Right cardiac atrium (tissue), 5 donors: ENCODE measurements at regions not wholly inside any gene's neighbourhood (a gene's known extent, or its start where the extent isn't known, plus 50 kb on each side); places are given as distances from the start of the nearest gene placed in this dataset.

ENCODE experiments used
- ATAC-seq, 2 donors: fragments of 200-7000 bp; cut with Tn5 transposase; one replicate each; pipeline versions ENCODE4 v1.8.0 to v1.9.1; 2020; ENCODE audit warnings: moderate library complexity in 2 of 2, mild to moderate bottlenecking in 1 of 2
- DNase-seq, 3 donors: peaks; one replicate each; pipeline ENCODE4 v3.0.0-alpha.2; 2020
- H3K27ac ChIP-seq: one replicate; pipeline ENCODE4 v1.5.1; 2013; ENCODE audit warnings: mild to moderate bottlenecking, low read length, control low read depth, moderate library complexity
- H3K27me3 ChIP-seq: one replicate; pipeline ENCODE4 v1.6.1; 2013; ENCODE audit not compliant: control insufficient read depth, insufficient read depth
- H3K4me1 ChIP-seq: one replicate; pipeline ENCODE4 v1.6.1; 2013; ENCODE audit warnings: low read length; ENCODE audit not compliant: control insufficient read depth, insufficient read depth
- H3K4me3 ChIP-seq: one replicate; pipeline ENCODE4 v1.5.1; 2013; ENCODE audit warnings: low read length, control low read depth
- H3K9me3 ChIP-seq: one replicate; pipeline ENCODE4 v1.6.1; 2013; ENCODE audit warnings: low read length; ENCODE audit not compliant: control insufficient read depth
- WGBS: extraction: QIAGEN DNeasy Blood & Tissue Kit; methylation state at CpG from one replicate; pipeline ENCODE4 v1.1.7; 2013; 5-methylcytosine and 5-hydroxymethylcytosine counted together
- intact Hi-C, 4 donors: fragments of 100-400 bp; cut with DNase I; formaldehyde crosslinking; loops; one replicate each; pipeline versions ENCODE4 v1.11.0 to v1.14.0; 2022 to 2023
- donor health status: healthy with polysubstance abuse.
- donor health status: DM: no; HTN: yes; CAD: no.
- donor health status: DM: no; HTN: no; CAD: no.
- donor health status: DM: no; HTN: yes; CAD: no; lungs with severe emphysema.
- donor health status: DM: yes; HTN: yes; CAD: no.

- intact Hi-C loops: no loop called here
- no peaks in the 10 kb centered on the region for H3K4me1 ChIP-seq
- no peaks in the 10 kb centered on the region for H3K9me3 ChIP-seq
- no peak for ATAC-seq
- no peak overlapping the region for H3K27ac ChIP-seq
- no peak for DNase-seq
- H3K4me3 ChIP-seq: no peak overlapping the region
- WGBS: 88% methylated on average over 4 of the region's 4 CpGs
- H3K27me3 ChIP-seq: no peaks in the 10 kb centered on the region
These were observed 125.9 kb upstream of the CDH18 start for GRCh38 chr5:20113931-20114330.

DNA sequence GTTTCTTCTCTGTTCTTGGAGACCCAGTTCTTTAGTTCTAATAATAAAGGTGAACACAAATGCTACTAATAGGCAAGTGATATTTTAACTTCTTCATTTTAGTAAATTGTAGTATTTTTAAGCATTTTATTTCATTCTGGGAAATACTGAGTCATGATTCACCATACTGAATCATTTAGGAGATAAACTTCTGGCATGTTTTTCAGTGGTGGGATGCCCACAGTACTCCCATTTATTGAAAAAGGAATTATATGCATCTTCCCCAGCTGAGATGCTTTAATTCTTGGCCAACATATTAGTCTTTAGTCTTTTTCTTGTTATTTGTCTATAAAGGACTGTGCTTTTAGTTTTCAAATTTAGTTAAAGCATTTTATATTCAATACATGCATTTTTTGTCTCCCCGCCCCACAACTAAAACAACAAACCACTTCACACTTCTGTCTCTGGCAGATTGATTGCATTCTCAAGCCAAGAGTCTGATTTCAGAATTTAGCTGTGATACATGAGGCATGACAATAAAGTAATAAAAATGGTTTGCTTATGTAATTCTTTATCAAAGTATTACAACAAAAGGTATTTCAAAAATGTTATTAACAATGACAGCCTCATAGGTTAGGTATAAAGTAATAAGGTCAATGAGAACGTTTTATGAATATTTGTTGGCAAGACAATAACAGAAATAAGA lies 125.2 kb upstream of the CDH18 start:
- Histone ChIP-seq H3K9me3 (peaks cover 1% of the 10 kb centered on the region), H3K4me3 (no peak overlapping the region), H3K27me3 (no peaks in the 10 kb centered on the region), H3K4me1 (no peaks in the 10 kb centered on the region), H3K27ac (no peak overlapping the region)
- WGBS: 42% methylated on average over 2 of the region's 2 CpGs
- no peak for DNase-seq
- no peak for ATAC-seq
- intact Hi-C loops: no loop called here

- Histone ChIP-seq H3K4me1 (no peaks in the 10 kb centered on the region), H3K4me3 (no peak overlapping the region), H3K27ac (no peak overlapping the region), H3K27me3 (no peaks in the 10 kb centered on the region), H3K9me3 (peaks cover 2% of the 10 kb centered on the region)
- intact Hi-C loops: no loop called here
- no peak for ATAC-seq
- no peak for DNase-seq
- 52% methylated on average over 5 of the region's 5 CpGs for WGBS
These were observed 121.3 kb upstream of the CDH18 start for GRCh38 chr5:20109326-20109725.

DNA sequence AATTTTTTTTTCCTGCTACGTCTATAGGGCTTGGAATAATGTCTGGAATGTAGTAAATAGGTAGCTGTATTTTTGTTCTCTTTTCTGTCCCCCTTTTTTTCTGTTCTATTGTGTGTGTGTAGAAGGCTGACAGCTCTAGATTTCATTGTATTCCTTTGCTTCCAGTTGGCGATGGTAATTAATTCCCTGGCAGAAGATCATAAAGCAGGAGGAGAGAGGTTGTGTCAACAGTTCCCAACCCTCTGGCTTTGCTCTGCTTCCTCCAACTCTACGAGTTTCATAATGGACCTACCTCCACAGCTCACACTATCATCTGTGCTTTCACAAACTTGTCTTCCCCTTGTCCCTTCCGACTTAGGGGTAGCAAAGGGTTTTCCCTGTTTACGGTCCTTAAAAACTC lies 117.9 kb upstream of the CDH18 start:
- Histone ChIP-seq H3K4me1 (no peaks in the 10 kb centered on the region), H3K27me3 (no peaks in the 10 kb centered on the region), H3K4me3 (no peak overlapping the region), H3K9me3 (peaks cover 3% of the 10 kb centered on the region), H3K27ac (no peak overlapping the region)
- 57% methylated on average over 5 of the region's 5 CpGs for WGBS
- intact Hi-C loops: no loop called here
- ATAC-seq (no peak), DNase-seq (no peak)

DNA sequence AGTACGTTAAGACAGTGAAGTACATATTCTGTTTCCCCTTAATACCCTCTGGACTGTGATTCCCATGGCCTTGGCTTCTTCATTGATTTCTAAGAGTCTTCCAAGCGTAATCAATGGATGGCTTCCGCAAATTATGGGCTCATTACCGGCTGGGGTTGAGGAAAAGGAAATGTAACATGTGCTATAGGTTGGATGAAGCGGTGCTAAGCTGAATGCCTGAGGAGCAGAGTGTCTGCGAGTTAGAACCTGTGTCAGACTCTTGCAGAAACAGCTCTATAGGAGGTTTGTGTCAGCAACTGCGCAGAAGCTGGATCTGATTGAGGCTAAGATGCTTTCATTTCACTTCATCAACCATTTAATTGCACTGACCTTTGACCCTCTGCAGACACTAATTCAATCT lies 114.3 kb upstream of the CDH18 start:
- ATAC-seq (no peak), DNase-seq (no peak)
- Histone ChIP-seq H3K4me3 (no peak overlapping the region), H3K9me3 (peaks cover 2% of the 10 kb centered on the region), H3K4me1 (no peaks in the 10 kb centered on the region), H3K27me3 (no peaks in the 10 kb centered on the region), H3K27ac (no peak overlapping the region)
- intact Hi-C loops: no loop called here
- WGBS: 79% methylated on average over 7 of the region's 7 CpGs

GRCh38 chr5:20098694-20099093 lies 110.7 kb upstream of the CDH18 start:
- intact Hi-C loops: no loop called here
- ATAC-seq: no peak
- Histone ChIP-seq H3K9me3 (peaks cover 2% of the 10 kb centered on the region), H3K27ac (no peak overlapping the region), H3K4me1 (no peaks in the 10 kb centered on the region), H3K4me3 (no peak overlapping the region), H3K27me3 (no peaks in the 10 kb centered on the region)
- DNase-seq: no peak
- 56% methylated on average over 1 of the region's 1 CpG for WGBS

- H3K4me3 ChIP-seq: no peak overlapping the region
- no peak overlapping the region for H3K27ac ChIP-seq
- no peaks in the 10 kb centered on the region for H3K27me3 ChIP-seq
- 62% methylated on average over 2 of the region's 2 CpGs for WGBS
- ATAC-seq (no peak), DNase-seq (no peak)
- no peaks in the 10 kb centered on the region for H3K4me1 ChIP-seq
- intact Hi-C loops: no loop called here
- H3K9me3 ChIP-seq: no peaks in the 10 kb centered on the region
These were observed 100.4 kb upstream of the CDH18 start for GRCh38 chr5:20088361-20088760.

DNA sequence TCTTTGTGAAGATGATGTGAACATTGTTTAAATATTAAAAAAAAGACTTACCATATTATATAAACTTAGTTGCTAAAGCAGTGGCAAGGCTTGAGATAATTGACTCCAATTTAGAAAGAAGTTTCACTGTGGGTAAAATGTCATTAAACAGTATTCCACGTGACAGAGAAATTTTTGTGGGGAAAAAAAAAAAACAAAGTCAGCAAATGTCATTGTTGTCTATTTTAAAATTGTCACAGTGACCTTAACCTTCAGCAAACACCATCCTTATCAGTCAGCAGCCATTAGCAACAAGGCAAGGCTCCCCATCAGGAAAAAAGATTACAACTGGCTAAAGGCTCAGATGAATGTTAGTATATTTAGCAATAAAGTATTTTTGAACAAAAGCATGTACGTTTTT lies 99.3 kb upstream of the CDH18 start:
- no peak for ATAC-seq
- no peak overlapping the region for H3K4me3 ChIP-seq
- H3K27me3 ChIP-seq: no peaks in the 10 kb centered on the region
- H3K27ac ChIP-seq: no peak overlapping the region
- no peak for DNase-seq
- WGBS: 30% methylated on average over 2 of the region's 2 CpGs
- H3K9me3 ChIP-seq: no peaks in the 10 kb centered on the region
- H3K4me1 ChIP-seq: no peaks in the 10 kb centered on the region
- intact Hi-C loops: no loop called here

DNA sequence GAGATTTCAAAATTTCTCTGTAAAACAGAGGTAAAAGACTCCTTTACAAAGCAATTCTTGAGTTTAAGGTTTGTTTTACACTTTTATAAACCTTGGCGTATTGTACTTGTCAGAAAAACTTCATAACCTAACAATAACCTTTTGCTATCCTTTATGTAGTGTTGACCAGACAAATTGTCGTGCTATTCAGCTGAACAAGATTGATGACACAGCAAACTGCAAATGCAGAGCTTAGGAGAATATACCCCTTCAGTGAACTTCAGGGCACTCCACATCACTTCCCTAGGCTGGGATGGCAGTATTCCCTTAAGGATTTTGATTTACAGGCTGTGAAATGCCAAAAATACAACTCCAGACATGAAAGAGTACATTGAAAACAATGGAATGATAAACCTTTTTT lies 89.2 kb upstream of the CDH18 start:
- ATAC-seq (no peak), DNase-seq (no peak)
- intact Hi-C loops: no loop called here
- no peaks in the 10 kb centered on the region for H3K27me3 ChIP-seq
- H3K27ac ChIP-seq: no peak overlapping the region
- WGBS: 59% methylated on average over 2 of the region's 2 CpGs
- H3K4me1 ChIP-seq: no peaks in the 10 kb centered on the region
- no peak overlapping the region for H3K4me3 ChIP-seq
- H3K9me3 ChIP-seq: no peaks in the 10 kb centered on the region

DNA sequence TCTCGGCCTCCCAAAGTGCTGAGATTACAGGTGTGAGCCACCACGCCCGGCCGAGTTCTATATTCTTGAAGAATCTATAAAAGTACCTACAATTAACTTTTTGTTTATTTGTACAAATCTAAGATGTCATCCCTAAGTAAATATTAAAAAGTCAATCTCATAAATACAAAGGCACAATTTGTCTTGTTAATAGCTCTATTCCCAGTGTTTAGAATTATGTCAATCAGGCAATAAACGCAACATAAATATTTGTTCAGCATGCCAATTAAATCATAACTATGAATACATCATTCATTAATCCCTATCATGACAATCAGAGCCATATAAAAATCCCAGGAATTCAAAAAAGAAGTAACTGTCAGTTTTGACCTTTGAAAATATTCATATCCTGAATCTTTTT lies 68.9 kb upstream of the CDH18 start:
- intact Hi-C loops: no loop called here
- Histone ChIP-seq H3K4me1 (no peaks in the 10 kb centered on the region), H3K9me3 (peaks cover 3% of the 10 kb centered on the region), H3K4me3 (no peak overlapping the region), H3K27ac (no peak overlapping the region), H3K27me3 (no peaks in the 10 kb centered on the region)
- WGBS: 92% methylated on average over 5 of the region's 5 CpGs
- no peak for ATAC-seq
- DNase-seq: no peak

DNA sequence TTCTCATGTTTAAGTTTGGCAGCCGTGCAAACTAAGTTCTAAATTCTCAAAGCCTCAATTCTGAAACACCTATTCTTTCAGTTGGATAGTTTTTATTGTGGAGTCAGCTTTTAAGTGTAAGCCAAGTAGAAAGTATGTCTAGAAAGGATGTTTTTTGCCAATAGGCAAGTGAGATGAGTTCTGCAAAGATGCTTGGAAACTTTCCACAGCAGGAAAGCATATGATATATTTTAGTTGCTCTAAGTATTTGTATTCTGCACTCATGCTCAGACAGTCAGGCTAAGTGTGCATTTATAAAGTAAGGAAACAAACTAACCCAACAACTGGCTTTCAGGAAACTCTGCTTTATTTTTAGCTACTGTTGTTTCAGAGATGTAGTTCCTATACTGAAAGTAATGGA lies 67.3 kb upstream of the CDH18 start:
- DNase-seq: no peak
- H3K9me3 ChIP-seq: peaks cover 3% of the 10 kb centered on the region
- H3K4me1 ChIP-seq: no peaks in the 10 kb centered on the region
- no peaks in the 10 kb centered on the region for H3K27me3 ChIP-seq
- no peak overlapping the region for H3K4me3 ChIP-seq
- intact Hi-C loops: no loop called here
- no peak for ATAC-seq
- no peak overlapping the region for H3K27ac ChIP-seq
- 78% methylated on average over 1 of the region's 1 CpG for WGBS

- DNase-seq: no peak
- no peak overlapping the region for H3K27ac ChIP-seq
- ATAC-seq: no peak
- intact Hi-C loops: no loop called here
- H3K9me3 ChIP-seq: peaks cover 3% of the 10 kb centered on the region
- no peaks in the 10 kb centered on the region for H3K27me3 ChIP-seq
- no peak overlapping the region for H3K4me3 ChIP-seq
- H3K4me1 ChIP-seq: no peaks in the 10 kb centered on the region
These were observed 62.3 kb upstream of the CDH18 start for GRCh38 chr5:20050262-20050661.
